Activated T-helper 17 cell treated with anti-CD3 and anti-CD28 coated beads, Interleukin-2, amount 50 U/mL, for 72 hours (primary cell): ENCODE measurements at regions not wholly inside any gene's neighbourhood (a gene's known extent, or its start where the extent isn't known, plus 50 kb on each side); places are given as distances from the start of the nearest gene placed in this dataset.

Experiments used
- ATAC-seq: fragments of 150-1000 bp; cut with Tn5 transposase; replicated peaks from 2 replicates; pipeline ENCODE4 v1.10.0; 2021; ENCODE audit warnings: mild to moderate bottlenecking, moderate library complexity
- H3K27ac Mint-ChIP-seq: one replicate; pipeline ENCODE4 v1.8.0; 2022; ENCODE audit warnings: mixed read lengths
- H3K27me3 Mint-ChIP-seq: one replicate; pipeline ENCODE4 v1.8.0; 2022; ENCODE audit warnings: mixed read lengths
- H3K36me3 Mint-ChIP-seq: one replicate; pipeline ENCODE4 v1.8.0; 2022; ENCODE audit warnings: low read depth, mild to moderate bottlenecking, mixed read lengths
- H3K4me1 Mint-ChIP-seq: one replicate; pipeline ENCODE4 v1.8.0; 2022; ENCODE audit warnings: mixed read lengths
- H3K4me3 Mint-ChIP-seq: one replicate; pipeline ENCODE4 v1.8.0; 2022; ENCODE audit warnings: mild to moderate bottlenecking, mixed read lengths
- H3K9me3 Mint-ChIP-seq: one replicate; pipeline ENCODE4 v1.8.0; 2022; ENCODE audit warnings: mixed read lengths

DNA sequence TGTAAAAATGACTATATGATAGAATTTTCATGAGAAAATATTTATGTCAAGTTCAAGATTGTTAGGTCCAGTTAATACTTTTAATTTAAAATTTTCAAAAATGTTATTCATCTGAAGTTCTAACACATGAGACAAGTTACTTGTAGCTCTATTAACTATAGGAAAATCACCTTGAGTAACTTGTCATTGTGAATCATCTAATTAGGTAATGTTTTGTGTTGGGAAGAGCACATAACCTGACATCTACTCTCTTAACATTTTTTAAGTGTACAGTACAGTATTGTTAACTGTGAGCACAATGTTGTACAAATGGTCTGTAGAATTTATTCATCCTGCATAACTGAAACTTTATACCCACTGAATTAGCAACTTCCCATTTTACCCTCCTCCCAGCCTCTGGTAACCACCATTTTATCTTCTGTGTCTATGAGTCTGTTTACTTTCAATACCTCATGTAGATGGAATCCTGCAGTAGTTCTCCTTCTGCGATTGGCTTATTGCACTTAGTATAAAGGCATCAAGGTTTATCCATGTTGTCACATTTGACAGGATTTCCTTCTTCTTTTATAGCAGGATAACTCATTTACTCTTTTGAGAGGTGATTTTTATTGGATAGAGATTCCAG is 54.6 kb downstream of the ARL4A start:
- H3K27me3 Mint-ChIP-seq: peaks cover 8% of the 10 kb centered on the region
- no peaks in the 10 kb centered on the region for H3K4me1 Mint-ChIP-seq
- H3K9me3 Mint-ChIP-seq: no peaks in the 10 kb centered on the region
- H3K4me3 Mint-ChIP-seq: no peak overlapping the region
- H3K27ac Mint-ChIP-seq: no peak overlapping the region
- no peaks in the 10 kb centered on the region for H3K36me3 Mint-ChIP-seq
- no peak for ATAC-seq

DNA sequence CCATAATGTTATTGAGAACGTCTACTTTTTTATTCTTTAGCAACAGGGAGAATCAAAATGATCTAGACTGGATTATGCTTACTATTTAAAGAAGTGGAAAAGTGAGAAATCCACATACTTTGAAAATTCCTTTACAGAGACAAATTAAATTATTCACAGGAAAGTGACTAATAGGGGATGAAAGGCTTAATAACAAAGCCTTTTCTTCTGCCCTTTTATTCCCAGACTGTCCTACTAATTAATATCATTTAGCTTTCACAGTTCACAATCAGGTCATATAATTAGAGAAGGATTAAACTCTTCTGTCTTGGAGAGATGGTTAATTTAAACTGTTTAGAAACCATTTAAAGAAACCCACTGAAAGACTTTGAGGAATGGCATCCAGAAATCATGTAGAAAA is 58.8 kb downstream of the ARL4A start:
- no peak for ATAC-seq
- peaks cover 5% of the 10 kb centered on the region for H3K27me3 Mint-ChIP-seq
- no peak overlapping the region for H3K27ac Mint-ChIP-seq
- no peaks in the 10 kb centered on the region for H3K4me1 Mint-ChIP-seq
- H3K9me3 Mint-ChIP-seq: no peaks in the 10 kb centered on the region
- H3K4me3 Mint-ChIP-seq: no peak overlapping the region
- no peaks in the 10 kb centered on the region for H3K36me3 Mint-ChIP-seq

DNA sequence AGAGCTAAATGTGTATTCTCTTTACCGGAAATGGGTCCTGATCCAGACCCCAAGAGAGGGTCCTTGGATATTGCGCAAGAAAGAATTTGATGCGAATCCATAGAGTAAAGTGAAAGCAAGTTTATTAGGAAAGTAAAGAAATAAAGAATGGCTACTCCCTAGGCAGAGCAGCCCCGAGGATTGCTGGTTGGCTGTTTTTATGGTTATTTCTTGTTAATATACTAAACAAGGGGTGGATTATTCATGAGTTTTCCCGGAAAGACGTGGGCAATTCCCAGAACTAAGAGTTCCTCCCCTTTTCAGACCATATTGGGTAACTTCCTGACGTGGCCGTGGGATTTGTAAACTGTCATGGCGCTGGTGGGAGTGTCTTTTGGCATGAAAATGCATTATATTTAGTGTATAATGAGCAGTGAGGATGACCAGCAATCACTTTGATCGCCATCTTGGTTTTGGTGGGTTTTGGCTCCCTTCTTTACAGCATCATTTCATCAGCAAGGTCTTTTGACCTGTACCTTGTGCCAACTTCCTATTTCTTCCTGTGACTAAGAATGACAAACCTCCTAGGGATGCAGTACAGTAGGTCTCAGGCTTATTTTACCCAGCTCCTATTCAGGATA is 60.4 kb downstream of the ARL4A start:
- ATAC-seq: no peak
- Mint-ChIP-seq H3K36me3 (no peaks in the 10 kb centered on the region), H3K9me3 (no peaks in the 10 kb centered on the region), H3K4me3 (no peak overlapping the region), H3K27me3 (peaks cover 5% of the 10 kb centered on the region), H3K4me1 (no peaks in the 10 kb centered on the region), H3K27ac (no peak overlapping the region)

DNA sequence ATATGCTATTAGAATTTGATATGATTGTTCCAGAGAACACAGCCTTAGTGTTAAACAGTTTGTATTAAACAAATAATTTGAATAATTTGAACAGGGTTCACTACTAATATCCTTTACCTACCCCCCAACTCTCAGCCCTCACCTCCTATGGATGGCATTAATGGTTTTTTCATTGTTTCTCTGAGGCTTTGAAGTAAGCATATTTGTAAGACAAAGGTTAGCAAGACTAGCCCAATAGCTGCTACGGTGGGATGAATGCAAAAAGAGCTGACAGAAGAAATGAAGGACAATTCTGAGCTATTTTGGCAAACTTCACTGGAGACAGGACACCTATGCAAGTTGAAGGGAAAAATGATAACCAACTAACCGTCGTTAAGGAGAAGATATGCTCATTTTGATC is 61.6 kb downstream of the ARL4A start:
- no peak overlapping the region for H3K4me3 Mint-ChIP-seq
- H3K27me3 Mint-ChIP-seq: peaks cover 5% of the 10 kb centered on the region
- H3K36me3 Mint-ChIP-seq: no peaks in the 10 kb centered on the region
- H3K9me3 Mint-ChIP-seq: no peaks in the 10 kb centered on the region
- H3K4me1 Mint-ChIP-seq: no peaks in the 10 kb centered on the region
- no peak for ATAC-seq
- no peak overlapping the region for H3K27ac Mint-ChIP-seq

DNA sequence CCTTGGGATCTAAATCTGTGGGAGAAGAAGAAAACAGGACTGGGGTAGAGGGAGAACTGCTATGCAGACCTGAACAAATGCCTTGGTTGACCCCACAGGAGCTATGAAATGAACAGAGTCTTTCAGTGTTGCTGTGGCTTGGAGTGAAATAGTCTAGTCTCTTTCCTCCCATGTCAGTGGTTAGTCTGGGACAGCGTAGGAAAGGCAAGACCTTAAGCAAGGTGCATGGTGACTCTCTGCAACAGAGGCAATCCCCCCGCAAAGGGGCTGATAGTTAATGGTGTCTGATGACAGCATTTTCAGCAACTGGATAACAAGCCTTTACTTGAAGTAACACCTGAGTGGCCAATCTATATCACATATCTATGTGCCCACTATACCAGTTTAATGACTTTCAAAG is 62.3 kb downstream of the ARL4A start:
- Mint-ChIP-seq H3K27me3 (peaks cover 5% of the 10 kb centered on the region), H3K9me3 (no peaks in the 10 kb centered on the region), H3K36me3 (no peaks in the 10 kb centered on the region), H3K27ac (no peak overlapping the region), H3K4me3 (no peak overlapping the region), H3K4me1 (no peaks in the 10 kb centered on the region)
- ATAC-seq: no peak

DNA sequence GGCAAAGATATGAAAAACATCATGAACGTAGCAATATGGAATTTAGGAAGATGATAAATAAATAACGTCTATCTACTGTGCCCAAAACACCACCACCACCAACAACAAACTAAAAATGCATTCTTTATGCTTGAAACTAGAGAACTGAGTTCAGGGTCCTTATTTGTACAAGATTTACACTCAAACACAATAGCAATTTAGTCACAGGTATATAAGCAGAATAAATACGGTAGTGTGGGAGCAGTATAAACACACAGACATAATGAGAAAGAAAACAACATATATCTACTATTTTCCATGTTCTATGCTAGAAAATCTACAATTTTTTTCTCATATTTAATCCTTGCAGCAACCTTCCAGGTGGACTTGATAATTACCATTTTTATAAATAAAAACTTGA is 64.3 kb downstream of the ARL4A start:
- Mint-ChIP-seq H3K27me3 (no peaks in the 10 kb centered on the region), H3K9me3 (no peaks in the 10 kb centered on the region), H3K4me3 (no peak overlapping the region), H3K27ac (no peak overlapping the region), H3K36me3 (no peaks in the 10 kb centered on the region), H3K4me1 (no peaks in the 10 kb centered on the region)
- ATAC-seq: no peak

DNA sequence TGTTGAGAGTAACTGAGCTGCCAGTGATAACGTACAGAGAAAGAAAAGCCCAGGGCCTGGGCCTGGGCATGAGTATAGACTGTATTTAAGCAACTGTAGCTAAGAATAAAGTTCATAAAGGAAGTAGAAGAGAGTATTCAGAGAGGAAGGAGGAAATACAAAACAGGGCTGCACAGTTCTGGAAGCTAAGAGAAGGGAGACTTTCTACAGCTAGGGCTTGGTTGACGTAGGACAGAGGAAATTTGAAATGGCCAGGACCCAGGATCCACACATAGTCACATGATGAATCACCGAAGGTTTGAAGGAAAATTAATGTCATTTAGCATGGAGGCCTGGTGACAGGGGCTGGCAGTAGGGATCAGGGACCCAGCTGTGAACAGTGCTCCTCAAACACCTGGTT is 66.7 kb downstream of the ARL4A start:
- Mint-ChIP-seq H3K27ac (no peak overlapping the region), H3K4me1 (no peaks in the 10 kb centered on the region), H3K9me3 (no peaks in the 10 kb centered on the region), H3K4me3 (no peak overlapping the region), H3K36me3 (no peaks in the 10 kb centered on the region), H3K27me3 (no peaks in the 10 kb centered on the region)
- no peak for ATAC-seq

DNA sequence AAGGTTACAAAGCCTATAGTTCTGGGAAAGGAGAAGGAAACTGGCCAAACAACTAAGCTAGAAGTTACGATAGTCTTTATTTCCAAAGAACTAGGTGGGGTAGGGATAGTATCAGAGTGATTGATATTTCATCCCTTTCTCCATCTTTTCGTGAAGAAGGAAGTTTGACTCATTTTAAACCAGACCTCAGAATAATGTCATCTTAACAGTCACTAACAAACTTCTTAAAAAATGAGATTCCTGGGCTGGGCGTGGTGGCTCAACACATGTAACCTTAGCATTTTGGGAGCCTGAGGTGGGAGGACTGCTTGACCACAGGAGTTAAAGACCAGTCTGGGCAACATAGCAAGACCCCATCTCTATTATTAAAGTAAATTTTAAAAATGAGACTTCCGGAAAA is 69.4 kb downstream of the ARL4A start:
- Mint-ChIP-seq H3K36me3 (no peaks in the 10 kb centered on the region), H3K27me3 (peaks cover 6% of the 10 kb centered on the region), H3K27ac (no peak overlapping the region), H3K4me1 (no peaks in the 10 kb centered on the region), H3K9me3 (peaks cover 12% of the 10 kb centered on the region), H3K4me3 (no peak overlapping the region)
- ATAC-seq: no peak

DNA sequence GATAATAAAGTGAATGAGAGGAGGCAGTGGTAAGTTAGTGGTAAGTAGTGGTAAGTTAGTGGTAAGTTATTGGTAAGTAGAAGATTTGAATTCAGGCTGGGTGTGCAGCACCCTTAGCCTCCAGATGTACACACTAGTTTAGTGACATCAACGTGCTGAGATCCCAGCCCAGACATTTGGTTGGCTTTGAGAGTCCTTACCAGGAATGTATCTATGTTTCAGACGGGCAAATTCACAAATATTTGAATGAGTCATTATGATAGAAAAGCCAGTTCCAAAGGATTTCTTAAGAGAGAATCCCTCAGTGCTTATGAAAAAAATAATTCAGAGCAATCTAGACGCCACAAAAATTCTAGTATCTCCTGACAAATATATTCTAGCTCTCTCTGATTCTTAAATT is 70.0 kb downstream of the ARL4A start:
- peaks cover 12% of the 10 kb centered on the region for H3K9me3 Mint-ChIP-seq
- ATAC-seq: no peak
- no peak overlapping the region for H3K27ac Mint-ChIP-seq
- H3K36me3 Mint-ChIP-seq: no peaks in the 10 kb centered on the region
- no peaks in the 10 kb centered on the region for H3K4me1 Mint-ChIP-seq
- H3K27me3 Mint-ChIP-seq: peaks cover 10% of the 10 kb centered on the region
- H3K4me3 Mint-ChIP-seq: no peak overlapping the region

DNA sequence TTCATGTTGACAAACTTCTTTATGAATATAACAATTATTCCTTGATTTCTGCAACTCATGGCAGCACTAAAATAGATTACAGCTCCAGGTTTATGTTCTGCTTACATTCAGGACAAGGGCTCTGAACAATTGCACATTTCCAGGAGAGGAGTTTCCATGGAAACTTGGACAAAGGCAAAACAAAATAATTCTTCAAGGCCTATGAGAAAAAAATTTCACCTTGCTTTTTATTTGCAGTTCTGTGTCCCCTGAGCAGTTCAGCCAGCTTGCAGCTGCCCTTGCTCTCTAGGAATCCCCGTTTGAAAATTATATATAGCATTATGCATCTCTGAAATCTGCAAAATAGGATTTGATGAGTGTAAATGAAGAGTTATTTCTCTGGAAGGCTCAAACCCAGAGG is 71.7 kb downstream of the ARL4A start:
- no peaks in the 10 kb centered on the region for H3K36me3 Mint-ChIP-seq
- H3K27ac Mint-ChIP-seq: no peak overlapping the region
- ATAC-seq: no peak
- no peaks in the 10 kb centered on the region for H3K4me1 Mint-ChIP-seq
- no peak overlapping the region for H3K4me3 Mint-ChIP-seq
- H3K27me3 Mint-ChIP-seq: peaks cover 10% of the 10 kb centered on the region
- H3K9me3 Mint-ChIP-seq: peaks cover 12% of the 10 kb centered on the region

DNA sequence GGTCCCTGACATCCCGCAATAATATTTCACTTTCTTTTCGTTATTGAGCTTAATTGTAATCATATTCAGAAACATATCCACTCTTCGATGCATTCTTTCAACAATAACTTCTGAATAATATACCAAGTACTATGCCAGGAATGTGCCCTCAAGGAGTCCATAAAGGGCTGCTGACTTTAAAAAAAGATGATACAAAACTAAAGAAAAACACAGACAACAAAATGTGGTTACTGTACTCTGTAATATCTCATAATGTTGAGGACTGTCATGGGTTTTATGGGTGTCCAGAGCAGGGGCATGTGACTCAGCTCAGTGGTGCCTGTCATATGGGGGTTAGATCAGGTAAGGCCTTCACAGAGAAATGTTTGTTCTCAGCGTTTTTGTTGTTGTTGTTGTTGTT is 73.7 kb downstream of the ARL4A start:
- ATAC-seq: no peak
- Mint-ChIP-seq H3K4me1 (no peaks in the 10 kb centered on the region), H3K36me3 (no peaks in the 10 kb centered on the region), H3K4me3 (no peak overlapping the region), H3K27ac (no peak overlapping the region), H3K27me3 (peaks cover 10% of the 10 kb centered on the region), H3K9me3 (peaks cover 12% of the 10 kb centered on the region)

DNA sequence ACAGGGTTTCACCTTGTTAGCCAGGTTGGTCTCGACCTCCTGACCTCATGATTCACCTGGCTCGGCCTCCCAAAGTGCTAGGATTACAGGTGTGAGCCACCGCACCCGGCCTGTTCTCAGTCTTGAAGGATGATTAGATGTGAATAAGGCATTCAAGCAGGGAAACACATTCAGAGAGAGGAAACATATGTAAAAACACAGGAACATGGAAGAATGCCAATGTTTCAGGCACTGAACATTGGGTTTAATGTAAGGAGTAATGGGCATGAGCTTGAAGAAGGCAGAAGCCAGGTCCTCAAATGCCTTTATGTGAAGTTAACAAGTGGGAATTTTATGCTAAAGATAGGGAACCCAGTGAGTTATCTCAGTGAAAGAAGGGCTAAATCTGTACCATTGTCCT is 74.3 kb downstream of the ARL4A start:
- Mint-ChIP-seq H3K4me3 (no peak overlapping the region), H3K27ac (no peak overlapping the region), H3K4me1 (no peaks in the 10 kb centered on the region), H3K9me3 (peaks cover 12% of the 10 kb centered on the region), H3K27me3 (peaks cover 10% of the 10 kb centered on the region), H3K36me3 (no peaks in the 10 kb centered on the region)
- ATAC-seq: no peak

DNA sequence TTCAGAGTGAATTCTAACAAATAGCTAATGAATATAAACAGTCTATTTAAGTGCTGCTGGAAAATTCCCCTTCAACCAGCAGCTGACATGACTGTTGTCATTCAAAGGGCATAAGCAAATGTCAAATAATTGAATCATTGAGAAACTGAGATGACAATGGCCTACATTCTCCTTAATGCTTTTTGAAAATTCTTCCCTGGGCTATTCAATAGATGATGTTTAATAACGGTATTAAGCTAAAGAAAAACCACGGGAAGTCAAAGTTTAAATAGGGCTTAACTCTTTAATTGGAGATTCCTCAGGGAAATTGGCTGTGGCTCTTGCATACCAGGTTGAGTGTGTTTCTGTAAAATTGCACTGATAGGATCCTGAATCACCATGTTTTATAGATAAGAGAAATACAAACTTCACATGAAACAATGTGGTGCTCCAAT is 77.0 kb downstream of the ARL4A start:
- ATAC-seq: peak; percentile 18
- Mint-ChIP-seq H3K27me3 (peaks cover 10% of the 10 kb centered on the region), H3K4me3 (no peak overlapping the region), H3K27ac (no peak overlapping the region), H3K9me3 (peaks cover 12% of the 10 kb centered on the region), H3K36me3 (no peaks in the 10 kb centered on the region), H3K4me1 (no peaks in the 10 kb centered on the region)

DNA sequence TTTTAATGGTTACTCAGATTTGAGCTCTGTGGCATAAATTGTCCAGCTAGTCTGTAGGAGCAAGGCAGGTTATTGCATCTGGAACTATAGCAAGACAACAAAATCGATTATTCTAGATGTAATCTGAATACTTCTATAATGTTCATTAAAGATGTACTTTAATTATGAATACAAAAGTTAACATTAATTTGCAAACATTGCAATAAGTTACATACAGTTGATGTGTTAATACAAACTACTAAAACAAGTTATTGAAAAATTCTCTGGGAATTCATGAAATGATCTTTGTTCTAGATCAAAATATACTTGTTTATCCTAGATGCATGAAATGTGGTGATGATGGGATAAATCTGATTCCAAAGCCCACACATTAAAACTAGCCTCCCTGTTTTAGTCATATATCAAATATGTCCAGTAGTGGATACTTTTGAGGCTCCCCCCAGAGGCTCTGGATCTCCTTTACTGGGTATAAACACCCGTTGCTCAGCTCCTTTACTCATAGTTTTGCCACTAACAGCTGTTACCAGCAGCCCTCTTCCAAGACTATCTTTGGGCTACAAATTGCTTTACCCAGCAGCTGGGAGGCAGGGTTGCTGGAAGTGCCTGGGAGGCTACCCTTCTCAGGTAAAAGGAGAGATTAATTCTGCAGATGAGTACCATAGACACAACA is 78.1 kb downstream of the ARL4A start:
- Mint-ChIP-seq H3K27ac (no peak overlapping the region), H3K27me3 (peaks cover 10% of the 10 kb centered on the region), H3K4me1 (no peaks in the 10 kb centered on the region), H3K9me3 (peaks cover 4% of the 10 kb centered on the region), H3K36me3 (no peaks in the 10 kb centered on the region), H3K4me3 (no peak overlapping the region)
- ATAC-seq: no peak

DNA sequence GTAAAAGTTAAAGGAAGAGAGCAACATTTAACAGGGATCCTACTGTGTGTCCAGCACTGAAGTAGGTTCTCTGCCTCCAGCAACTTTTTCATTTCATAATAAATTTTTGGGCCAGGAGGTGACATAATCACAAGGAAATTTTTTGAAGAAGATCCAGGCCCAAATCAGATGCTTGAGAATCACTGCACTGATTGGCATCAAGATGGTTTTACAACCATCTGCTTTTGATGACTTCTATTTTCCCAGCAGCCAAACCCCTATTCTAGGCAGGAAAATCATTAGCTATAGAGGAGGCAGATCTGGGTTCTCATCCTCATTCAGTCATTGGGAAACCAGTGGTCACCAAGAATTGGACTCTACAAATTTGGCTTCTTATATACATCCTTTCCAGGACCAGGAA is 79.0 kb downstream of the ARL4A start:
- H3K9me3 Mint-ChIP-seq: no peaks in the 10 kb centered on the region
- H3K4me3 Mint-ChIP-seq: no peak overlapping the region
- H3K4me1 Mint-ChIP-seq: no peaks in the 10 kb centered on the region
- H3K27ac Mint-ChIP-seq: no peak overlapping the region
- no peaks in the 10 kb centered on the region for H3K36me3 Mint-ChIP-seq
- ATAC-seq: no peak
- H3K27me3 Mint-ChIP-seq: peaks cover 7% of the 10 kb centered on the region
